Activated T-cell treated with anti-CD3 and anti-CD28 coated beads for 24 hours (primary cell): ENCODE measurements at regions not wholly inside any gene's neighbourhood (a gene's known extent, or its start where the extent isn't known, plus 50 kb on each side); places are given as distances from the start of the nearest gene placed in this dataset.
"Not testable (repeated sequence)": the region's sequence is repeated elsewhere in the genome, so short reads cannot be mapped to it uniquely, and the experiment has no call there.

Experiments used
- DNase-seq: peaks from one replicate; pipeline ENCODE4 v3.0.0-alpha.2; 2020; ENCODE audit warnings: low read depth

- no peak for DNase-seq
These were observed 592.0 kb upstream of the KLF12 start for GRCh38 chr13:74726206-74726605.

- not testable (repeated sequence) for DNase-seq
These were observed 584.1 kb upstream of the KLF12 start for GRCh38 chr13:74718232-74718842.

GRCh38 chr13:74715718-74716117, 581.5 kb upstream of the KLF12 start:
- no peak for DNase-seq

GRCh38 chr13:74710006-74710405, 575.8 kb upstream of the KLF12 start:
- DNase-seq: no peak

- DNase-seq: no peak
These were observed 575.0 kb upstream of the KLF12 start for GRCh38 chr13:74709226-74709625.

- no peak for DNase-seq
These were observed 574.4 kb upstream of the KLF12 start for GRCh38 chr13:74708629-74709028.

GRCh38 chr13:74707291-74707690, 573.1 kb upstream of the KLF12 start:
- DNase-seq: no peak

- DNase-seq: no peak
These were observed 572.6 kb upstream of the KLF12 start for GRCh38 chr13:74706801-74707200.

GRCh38 chr13:74705438-74705837, 571.2 kb upstream of the KLF12 start:
- DNase-seq: no peak

- no peak for DNase-seq
These were observed 569.7 kb upstream of the KLF12 start for GRCh38 chr13:74703855-74704387.

GRCh38 chr13:74696148-74696922, 562.1 kb upstream of the KLF12 start:
- no peak for DNase-seq

- no peak for DNase-seq
These were observed 561.0 kb upstream of the KLF12 start for GRCh38 chr13:74695021-74695800.

GRCh38 chr13:74687442-74688182, 553.4 kb upstream of the KLF12 start:
- DNase-seq: no peak

- no peak for DNase-seq
These were observed 549.2 kb upstream of the KLF12 start for GRCh38 chr13:74683411-74683810.

- DNase-seq: no peak
These were observed 548.5 kb upstream of the KLF12 start for GRCh38 chr13:74682746-74683145.

GRCh38 chr13:74681891-74682290, 547.7 kb upstream of the KLF12 start:
- DNase-seq: no peak

GRCh38 chr13:74678308-74678965, 544.2 kb upstream of the KLF12 start:
- DNase-seq: no peak

GRCh38 chr13:74675972-74676371, 541.8 kb upstream of the KLF12 start:
- DNase-seq: no peak

- DNase-seq: no peak
These were observed 541.0 kb upstream of the KLF12 start for GRCh38 chr13:74675182-74675581.

- no peak for DNase-seq
These were observed 540.5 kb upstream of the KLF12 start for GRCh38 chr13:74674720-74675119.

GRCh38 chr13:74669149-74669548, 534.9 kb upstream of the KLF12 start:
- no peak for DNase-seq
